ENCODE measurements at regions not wholly inside any gene's neighbourhood (a gene's known extent, or its start where the extent isn't known, plus 50 kb on each side); places are given as distances from the start of the nearest gene placed in this dataset.

DNA sequence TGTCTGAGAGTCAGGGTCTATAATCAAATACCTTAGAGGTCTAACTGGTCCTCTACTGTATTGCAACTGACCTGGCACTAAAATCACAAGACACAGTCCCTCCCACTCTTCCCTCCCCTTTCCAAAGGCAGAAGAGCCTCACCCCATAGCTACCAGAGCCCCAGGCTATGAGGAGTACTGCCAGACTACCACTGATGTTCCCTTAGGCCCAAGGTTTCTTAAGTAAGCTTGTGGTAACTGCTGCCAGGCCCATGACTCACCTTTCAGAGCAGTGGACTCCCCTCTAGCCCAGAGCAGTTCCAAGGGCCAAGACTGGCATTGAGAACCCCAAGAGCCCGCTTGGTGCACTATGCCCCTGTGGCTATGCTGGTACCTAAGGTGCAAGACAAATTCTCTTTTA lies 1193.4 kb downstream of the DSC3 start:
- no peak overlapping the region for H2AFZ ChIP-seq (ENCODE audit: insufficient read depth, low read depth, low read length, poor library complexity, severe bottlenecking)
- H3K4me1 ChIP-seq (ENCODE audit: control insufficient read depth in 2 of 2, insufficient read depth in 2 of 2, low read length in 2 of 2), result no peaks in the 10 kb centered on the region
- Mint-ChIP-seq H3K27ac (no peak overlapping the region), H3K27me3 (no peaks in the 10 kb centered on the region), H3K9me3 (ENCODE audit: insufficient read depth) (no peaks in the 10 kb centered on the region), H3K4me3 (no peak overlapping the region), H3K4me1 (no peaks in the 10 kb centered on the region)
- ChIA-PET CTCF (no interaction called here), POLR2A (no interaction called here)
- H4K20me1 ChIP-seq (ENCODE audit: control insufficient read depth, insufficient read depth, low read length, poor library complexity, severe bottlenecking), result no peaks in the 10 kb centered on the region
- no peak overlapping the region for H3K27ac ChIP-seq (ENCODE audit: low read length in 2 of 2)
- intact Hi-C loops (cut with micrococcal nuclease), result no loop called here
- H3K9me3 ChIP-seq (ENCODE audit: control extremely low read depth in 1 of 3, control insufficient read depth in 2 of 3, insufficient read depth in 1 of 3, low read length in 2 of 3), result no peaks in the 10 kb centered on the region
- no peak for TF ChIP-seq EZH2 (IDR thresholded peaks at IDR 0.05; ENCODE audit: borderline replicate concordance, insufficient read depth, low read depth, low read length, poor library complexity, severe bottlenecking)
- TF ChIP-seq, protein P1, sequence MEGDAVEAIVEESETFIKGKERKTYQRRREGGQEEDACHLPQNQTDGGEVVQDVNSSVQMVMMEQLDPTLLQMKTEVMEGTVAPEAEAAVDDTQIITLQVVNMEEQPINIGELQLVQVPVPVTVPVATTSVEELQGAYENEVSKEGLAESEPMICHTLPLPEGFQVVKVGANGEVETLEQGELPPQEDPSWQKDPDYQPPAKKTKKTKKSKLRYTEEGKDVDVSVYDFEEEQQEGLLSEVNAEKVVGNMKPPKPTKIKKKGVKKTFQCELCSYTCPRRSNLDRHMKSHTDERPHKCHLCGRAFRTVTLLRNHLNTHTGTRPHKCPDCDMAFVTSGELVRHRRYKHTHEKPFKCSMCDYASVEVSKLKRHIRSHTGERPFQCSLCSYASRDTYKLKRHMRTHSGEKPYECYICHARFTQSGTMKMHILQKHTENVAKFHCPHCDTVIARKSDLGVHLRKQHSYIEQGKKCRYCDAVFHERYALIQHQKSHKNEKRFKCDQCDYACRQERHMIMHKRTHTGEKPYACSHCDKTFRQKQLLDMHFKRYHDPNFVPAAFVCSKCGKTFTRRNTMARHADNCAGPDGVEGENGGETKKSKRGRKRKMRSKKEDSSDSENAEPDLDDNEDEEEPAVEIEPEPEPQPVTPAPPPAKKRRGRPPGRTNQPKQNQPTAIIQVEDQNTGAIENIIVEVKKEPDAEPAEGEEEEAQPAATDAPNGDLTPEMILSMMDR (IDR thresholded peaks at IDR 0.05), result no peak
- H3K4me3 ChIP-seq (ENCODE audit: control extremely low read depth in 1 of 5, extremely low read depth in 1 of 5, insufficient read depth in 1 of 5, low read depth in 2 of 5, low read length in 4 of 5), result no peak overlapping the region
- no peak for DNase-seq
- WGBS (ENCODE audit: insufficient coverage), result 91% methylated on average over 1 of the region's 1 CpG
- no peaks in the 10 kb centered on the region for H3K27me3 ChIP-seq (replicated peaks in 1 of 4; ENCODE audit: control extremely low read depth in 1 of 4, control insufficient read depth in 3 of 4, insufficient read depth in 4 of 4, low read length in 3 of 4)
- ATAC-seq (ENCODE audit: low read depth), result no peak
- no peak overlapping the region for H3K9ac ChIP-seq (ENCODE audit: low read length)
- no peak overlapping the region for H3K4me2 ChIP-seq (replicated peaks; ENCODE audit: low read depth, low read length, poor library complexity, severe bottlenecking)
- H3K79me2 ChIP-seq (ENCODE audit: control insufficient read depth, insufficient read depth, low read length), result no peaks in the 10 kb centered on the region
- no peaks in the 10 kb centered on the region for H3K36me3 ChIP-seq (replicated peaks in 1 of 2; ENCODE audit: control extremely low read depth in 1 of 2, control insufficient read depth in 1 of 2, extremely low read depth in 1 of 2, insufficient read depth in 2 of 2, low read length in 1 of 2)

DNA sequence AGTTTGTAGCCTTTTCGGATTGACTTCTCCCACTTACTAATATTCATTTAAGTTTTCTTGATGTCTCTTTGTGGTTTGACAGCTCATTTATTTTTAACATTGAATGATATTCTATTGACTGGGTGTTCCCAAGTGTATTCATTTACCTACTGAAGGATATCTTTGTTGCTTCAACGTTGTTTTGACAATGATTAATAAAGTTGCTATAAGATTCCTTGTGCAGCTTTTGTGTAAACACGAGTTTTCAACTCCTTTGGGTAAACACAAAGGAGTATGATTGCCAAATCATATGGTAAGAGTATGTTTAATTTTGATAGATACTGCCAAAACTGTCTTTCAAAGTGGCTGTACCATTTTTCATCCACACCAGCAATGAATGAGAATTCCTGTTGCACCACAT lies 1200.9 kb downstream of the DSC3 start:
- H3K4me1 Mint-ChIP-seq, result no peaks in the 10 kb centered on the region
- peaks cover 3% of the 10 kb centered on the region for H3K9me3 Mint-ChIP-seq (ENCODE audit: insufficient read depth)
- H3K27me3 ChIP-seq (replicated peaks in 1 of 4; ENCODE audit: control extremely low read depth in 1 of 4, control insufficient read depth in 3 of 4, insufficient read depth in 4 of 4, low read length in 3 of 4), result no peaks in the 10 kb centered on the region
- H3K9ac ChIP-seq (ENCODE audit: low read length), result no peak overlapping the region
- TF ChIP-seq, protein P1 (IDR thresholded peaks at IDR 0.05), result no peak
- TF ChIP-seq EZH2 (IDR thresholded peaks at IDR 0.05; ENCODE audit: borderline replicate concordance, insufficient read depth, low read depth, low read length, poor library complexity, severe bottlenecking), result no peak
- no peak overlapping the region for H3K27ac ChIP-seq (ENCODE audit: low read length in 2 of 2)
- H3K27ac Mint-ChIP-seq, result no peak overlapping the region
- no peaks in the 10 kb centered on the region for H3K36me3 ChIP-seq (replicated peaks in 1 of 2; ENCODE audit: control extremely low read depth in 1 of 2, control insufficient read depth in 1 of 2, extremely low read depth in 1 of 2, insufficient read depth in 2 of 2, low read length in 1 of 2)
- CTCF ChIA-PET, result no interaction called here
- WGBS (ENCODE audit: insufficient coverage), result 60% methylated on average over 1 of the region's 3 CpGs
- H4K20me1 ChIP-seq (ENCODE audit: control insufficient read depth, insufficient read depth, low read length, poor library complexity, severe bottlenecking), result no peaks in the 10 kb centered on the region
- ATAC-seq (ENCODE audit: low read depth) (no peak), DNase-seq (no peak)
- no peak overlapping the region for H3K4me2 ChIP-seq (replicated peaks; ENCODE audit: low read depth, low read length, poor library complexity, severe bottlenecking)
- no peak overlapping the region for H2AFZ ChIP-seq (ENCODE audit: insufficient read depth, low read depth, low read length, poor library complexity, severe bottlenecking)
- no peak overlapping the region for H3K4me3 Mint-ChIP-seq
- intact Hi-C loops (cut with micrococcal nuclease), result no loop called here
- H3K9me3 ChIP-seq (ENCODE audit: control extremely low read depth in 1 of 3, control insufficient read depth in 2 of 3, insufficient read depth in 1 of 3, low read length in 2 of 3), result no peaks in the 10 kb centered on the region
- POLR2A ChIA-PET, result no interaction called here
- H3K79me2 ChIP-seq (ENCODE audit: control insufficient read depth, insufficient read depth, low read length), result no peaks in the 10 kb centered on the region
- no peak overlapping the region for H3K4me3 ChIP-seq (ENCODE audit: control extremely low read depth in 1 of 5, extremely low read depth in 1 of 5, insufficient read depth in 1 of 5, low read depth in 2 of 5, low read length in 4 of 5)
- no peaks in the 10 kb centered on the region for H3K4me1 ChIP-seq (ENCODE audit: control insufficient read depth in 2 of 2, insufficient read depth in 2 of 2, low read length in 2 of 2)
- H3K27me3 Mint-ChIP-seq, result no peaks in the 10 kb centered on the region

Data from B cell (primary cell).